OCI-M2 (cell line): ENCODE measurements at regions not wholly inside any gene's neighbourhood (a gene's known extent, or its start where the extent isn't known, plus 50 kb on each side); places are given as distances from the start of the nearest gene placed in this dataset.
"Not testable (repeated sequence)": the region's sequence is repeated elsewhere in the genome, so short reads cannot be mapped to it uniquely, and the experiment has no call there.

ENCODE experiments used
- DNase-seq: peaks from one replicate; lab custom pipeline; 2025; ENCODE audit not compliant: unreplicated experiment; lab: John Stamatoyannopoulos, UW

DNA sequence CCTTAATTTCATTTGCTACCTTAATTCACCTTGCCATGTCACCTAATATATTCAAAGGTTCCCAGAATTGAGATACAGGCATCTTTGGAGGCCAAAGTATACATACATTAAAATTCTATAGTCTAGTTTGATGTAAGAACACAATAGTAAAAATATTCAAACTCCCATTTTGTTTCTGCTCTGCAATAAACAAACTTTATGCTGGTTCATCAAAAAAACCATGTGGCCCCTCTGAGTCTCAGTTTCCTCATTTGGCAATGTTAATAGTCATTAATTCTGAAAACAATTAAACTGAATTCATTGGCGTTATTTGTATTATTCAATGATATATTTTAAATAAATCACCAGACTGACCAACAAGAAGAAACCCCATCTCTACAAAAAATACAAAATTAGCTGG is 639.4 kb upstream of the INTU start:
- DNase-seq, result no peak

GRCh38 chr4:126995235-126995634 is 637.5 kb upstream of the INTU start:
- no peak for DNase-seq

DNA sequence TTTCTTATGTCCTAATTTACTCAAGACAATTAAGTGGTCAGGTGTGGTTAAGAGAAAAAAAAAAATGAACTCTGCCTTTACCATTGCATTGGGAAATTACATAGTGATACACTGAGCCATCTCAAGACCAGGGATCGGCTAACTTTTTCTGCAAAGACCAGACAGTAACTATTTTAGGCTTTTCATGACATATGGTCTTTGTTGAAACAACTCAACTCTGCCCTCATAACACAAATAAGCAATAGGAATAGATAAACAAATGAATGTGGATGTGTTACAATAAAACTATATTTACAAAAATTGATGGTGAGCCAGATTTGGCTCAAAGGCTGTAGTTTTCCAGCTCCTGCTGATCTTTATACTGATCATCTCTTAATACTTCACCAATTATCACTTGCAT is 632.6 kb upstream of the INTU start:
- no peak for DNase-seq

- no peak for DNase-seq
These were observed 631.9 kb upstream of the INTU start for GRCh38 chr4:127000846-127001245.

- DNase-seq, result no peak
These were observed 630.8 kb upstream of the INTU start for GRCh38 chr4:127001933-127002332.

GRCh38 chr4:127006446-127006877 is 626.3 kb upstream of the INTU start:
- DNase-seq, result no peak

DNA sequence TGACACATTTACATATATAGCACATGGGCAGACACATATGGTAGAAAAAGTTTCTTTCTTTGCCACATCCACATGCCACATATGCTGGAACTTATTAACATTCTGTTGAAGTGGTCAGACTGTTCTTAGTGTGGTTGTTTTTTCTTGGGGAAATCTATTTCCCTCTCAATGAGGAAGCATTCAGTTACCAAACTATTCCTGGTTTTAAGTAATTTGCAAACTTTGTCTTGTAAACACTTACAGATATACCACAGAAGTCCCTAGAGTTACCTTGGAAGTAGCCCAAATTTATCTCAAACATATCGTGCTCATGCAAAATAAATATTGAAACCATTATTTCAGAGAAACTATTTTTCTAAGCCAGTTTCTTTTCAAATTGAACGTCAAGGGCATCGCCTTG is 625.5 kb upstream of the INTU start:
- DNase-seq, result no peak

DNA sequence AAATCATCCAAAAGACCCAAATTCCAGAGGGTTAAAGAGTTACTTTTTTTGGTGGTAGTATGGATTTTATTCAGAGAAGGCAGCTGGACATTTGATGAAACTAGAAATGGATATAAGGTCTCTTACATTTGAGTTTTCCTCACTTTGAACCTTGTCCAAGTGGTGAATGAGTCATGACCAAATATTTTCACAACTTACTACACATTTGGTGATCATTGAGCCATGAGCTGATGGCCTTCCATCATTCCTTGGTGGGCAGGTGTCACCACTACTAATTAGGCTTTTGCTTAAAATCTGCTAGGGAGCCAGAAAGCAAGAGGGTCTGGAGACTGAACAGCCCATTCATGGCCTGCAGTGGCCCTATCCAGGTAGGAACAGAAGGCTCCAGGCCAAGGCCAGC is 620.2 kb upstream of the INTU start:
- DNase-seq, result no peak

DNA sequence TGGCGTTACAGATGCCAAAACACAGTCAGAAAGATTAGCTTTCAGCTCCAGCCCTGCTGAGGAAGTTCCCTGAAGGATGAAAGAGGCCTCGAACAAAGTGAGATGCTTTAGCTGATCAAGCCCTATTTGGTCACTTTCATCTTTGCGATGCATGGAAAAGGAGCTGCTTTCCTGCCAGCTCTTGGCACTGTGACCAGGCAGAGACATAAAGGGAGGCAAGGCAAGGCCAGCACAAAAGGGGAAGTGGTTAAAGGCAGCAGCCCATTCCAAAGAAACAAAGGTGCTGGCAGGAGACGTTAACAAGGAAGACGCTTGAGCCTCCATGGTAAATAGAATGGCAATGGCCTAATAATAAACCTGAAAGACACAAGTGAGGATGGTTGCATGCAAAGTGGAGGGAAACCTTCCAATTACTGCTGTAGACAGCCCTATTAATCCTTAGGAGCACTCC is 617.1 kb upstream of the INTU start:
- no peak for DNase-seq

DNA sequence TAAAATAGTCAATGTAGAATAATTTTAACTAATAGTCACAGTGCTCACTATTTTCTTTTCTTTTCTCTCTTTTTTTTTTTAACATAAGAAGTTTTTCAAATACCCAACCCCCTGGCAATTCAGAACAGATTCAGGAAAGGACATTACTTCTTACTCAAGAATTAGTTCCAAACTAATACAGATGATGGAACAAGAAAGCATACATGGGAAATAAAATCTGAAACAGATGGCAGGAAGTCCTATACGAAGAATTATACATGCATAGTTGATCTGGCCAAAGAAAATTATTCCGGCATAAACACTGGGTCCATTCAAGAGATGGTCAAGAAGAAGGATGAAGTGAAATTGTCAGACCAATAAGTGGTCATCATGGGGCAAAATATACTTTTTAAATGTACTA is 614.4 kb upstream of the INTU start:
- no peak for DNase-seq

DNA sequence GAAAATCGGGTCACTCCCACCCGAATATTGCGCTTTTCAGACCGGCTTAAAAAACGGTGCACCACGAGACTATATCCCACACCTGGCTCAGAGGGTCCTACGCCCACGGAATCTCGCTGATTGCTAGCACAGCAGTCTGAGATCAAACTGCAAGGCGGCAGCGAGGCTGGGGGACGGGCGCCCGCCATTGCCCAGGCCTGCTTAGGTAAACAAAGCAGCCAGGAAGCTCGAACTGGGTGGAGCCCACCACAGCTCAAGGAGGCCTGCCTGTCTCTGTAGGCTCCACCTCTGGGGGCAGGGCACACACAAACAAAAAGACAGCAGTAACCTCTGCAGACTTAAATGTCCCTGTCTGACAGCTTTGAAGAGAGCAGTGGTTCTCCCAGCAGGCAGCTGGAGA is 611.9 kb upstream of the INTU start:
- DNase-seq, result not testable (repeated sequence)

- DNase-seq, result no peak
These were observed 596.5 kb upstream of the INTU start for GRCh38 chr4:127036296-127036695.

GRCh38 chr4:127045861-127046260 is 586.9 kb upstream of the INTU start:
- DNase-seq, result no peak

GRCh38 chr4:127047930-127048329 is 584.8 kb upstream of the INTU start:
- DNase-seq, result no peak

GRCh38 chr4:127048376-127049044 is 584.2 kb upstream of the INTU start:
- no peak for DNase-seq

- no peak for DNase-seq
These were observed 583.2 kb upstream of the INTU start for GRCh38 chr4:127049526-127049925.

GRCh38 chr4:127052742-127053141 is 580.0 kb upstream of the INTU start:
- DNase-seq, result no peak

DNA sequence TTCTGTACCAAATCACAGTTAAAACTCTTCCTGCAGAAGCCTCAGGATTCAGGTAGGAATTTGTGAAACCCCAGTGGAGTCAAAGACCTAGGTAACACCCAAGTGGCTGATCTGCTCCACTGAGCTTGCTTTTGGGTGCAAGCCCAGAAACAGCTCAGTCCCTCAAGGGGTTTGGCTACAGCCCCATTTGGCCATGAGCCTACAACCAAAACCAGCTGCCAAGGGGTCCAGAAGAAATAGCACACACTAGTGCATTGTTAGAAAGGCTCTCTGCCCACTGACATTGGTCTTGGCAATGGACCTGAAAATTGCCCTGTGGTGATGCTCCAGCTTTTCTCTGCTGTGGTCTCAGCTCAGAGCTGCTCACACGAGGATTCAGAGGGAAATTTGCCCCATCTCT is 577.4 kb upstream of the INTU start:
- DNase-seq, result no peak

- DNase-seq, result no peak
These were observed 563.1 kb upstream of the INTU start for GRCh38 chr4:127069675-127070074.

DNA sequence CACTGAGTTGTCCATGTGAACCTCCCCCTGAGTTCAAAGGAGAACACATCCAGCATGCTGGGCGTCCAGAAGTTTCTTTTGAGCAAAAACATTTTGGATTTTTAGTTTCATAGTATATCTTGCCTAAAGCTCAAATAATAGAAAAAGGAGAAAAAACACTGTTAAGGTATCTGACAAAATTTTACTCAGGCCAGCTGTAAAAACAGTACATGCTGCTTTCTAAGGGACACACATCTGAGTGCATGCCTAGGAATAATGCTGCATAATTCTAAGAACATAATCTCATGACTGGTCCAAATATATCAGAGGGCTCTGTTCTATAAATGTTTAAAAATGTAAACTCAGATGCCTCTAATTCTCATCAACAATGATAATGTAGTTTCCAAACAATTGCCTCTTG is 561.3 kb upstream of the INTU start:
- no peak for DNase-seq

- DNase-seq, result no peak
These were observed 552.6 kb upstream of the INTU start for GRCh38 chr4:127080141-127080540.

DNA sequence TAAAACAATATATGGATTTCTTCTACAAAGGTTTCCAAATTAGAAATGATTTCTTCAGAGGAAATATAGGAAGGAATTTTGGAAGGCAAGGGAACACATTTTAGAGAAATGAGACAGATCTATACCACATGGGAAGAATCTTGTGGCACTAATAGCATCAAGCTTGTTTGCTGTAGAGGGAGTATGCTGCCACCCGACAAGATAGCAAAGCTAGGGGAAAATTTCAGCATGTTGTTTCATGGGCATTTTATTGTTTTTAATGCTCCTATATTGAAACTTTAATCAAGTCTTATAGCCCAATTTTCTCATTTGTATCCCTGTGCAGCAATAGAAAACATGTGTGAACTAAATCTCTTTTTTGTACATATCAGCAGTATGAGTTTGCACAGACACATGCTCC is 551.7 kb upstream of the INTU start:
- DNase-seq, result no peak

DNA sequence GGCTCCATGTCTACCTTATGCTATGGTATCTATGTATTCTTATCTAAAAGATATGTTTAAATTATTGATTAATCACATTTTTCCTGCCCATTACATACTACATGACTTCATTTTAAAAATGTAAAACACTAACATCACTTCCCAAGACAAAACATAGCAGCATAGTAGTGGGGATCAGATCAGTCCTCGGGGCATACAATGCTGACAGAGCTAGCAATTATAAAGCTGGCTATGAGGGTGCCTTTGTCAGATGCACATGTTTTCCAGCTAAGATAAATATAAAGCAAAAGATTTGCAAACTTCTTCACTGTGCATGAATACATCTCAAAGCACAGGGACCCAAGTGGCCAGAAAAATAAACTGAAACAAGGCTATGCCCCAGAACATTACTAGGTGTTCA is 549.8 kb upstream of the INTU start:
- no peak for DNase-seq
